ENCODE measurements at regions not wholly inside any gene's neighbourhood (a gene's known extent, or its start where the extent isn't known, plus 50 kb on each side); places are given as distances from the start of the nearest gene placed in this dataset.

DNA sequence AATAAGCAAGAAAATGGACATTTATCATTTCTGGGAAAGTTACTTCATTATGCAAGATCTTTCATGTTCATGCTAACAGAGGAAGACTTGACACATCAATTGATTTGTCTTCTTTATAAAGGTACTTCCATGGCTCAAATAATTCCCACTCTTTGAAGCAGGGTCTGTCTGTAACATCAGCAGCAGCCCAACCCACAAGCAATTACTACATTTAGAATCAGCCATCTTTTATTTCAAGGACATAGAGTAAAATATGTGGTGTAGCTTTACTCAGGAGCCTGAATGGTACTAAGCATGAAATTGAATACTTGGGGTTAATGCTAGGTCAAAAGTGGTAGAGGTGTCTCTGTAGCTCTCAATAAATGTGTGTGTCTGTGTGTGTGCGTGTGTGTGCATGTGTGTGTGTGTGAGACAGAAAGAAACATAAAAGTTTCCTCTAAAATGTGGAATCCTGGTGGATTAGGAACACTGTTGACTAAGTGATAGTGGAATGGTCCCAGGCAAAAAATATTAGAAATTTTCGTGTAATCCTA, 581.1 kb downstream of the CAAP1 start:
- TF ChIP-seq MYC (IDR thresholded peaks at IDR 0.05; ENCODE audit: low read depth, low read length) (no peak), POLR2A (IDR thresholded peaks at IDR 0.05; ENCODE audit: extremely low read depth, insufficient read length) (no peak)
- TF ChIP-seq, protein P1, sequence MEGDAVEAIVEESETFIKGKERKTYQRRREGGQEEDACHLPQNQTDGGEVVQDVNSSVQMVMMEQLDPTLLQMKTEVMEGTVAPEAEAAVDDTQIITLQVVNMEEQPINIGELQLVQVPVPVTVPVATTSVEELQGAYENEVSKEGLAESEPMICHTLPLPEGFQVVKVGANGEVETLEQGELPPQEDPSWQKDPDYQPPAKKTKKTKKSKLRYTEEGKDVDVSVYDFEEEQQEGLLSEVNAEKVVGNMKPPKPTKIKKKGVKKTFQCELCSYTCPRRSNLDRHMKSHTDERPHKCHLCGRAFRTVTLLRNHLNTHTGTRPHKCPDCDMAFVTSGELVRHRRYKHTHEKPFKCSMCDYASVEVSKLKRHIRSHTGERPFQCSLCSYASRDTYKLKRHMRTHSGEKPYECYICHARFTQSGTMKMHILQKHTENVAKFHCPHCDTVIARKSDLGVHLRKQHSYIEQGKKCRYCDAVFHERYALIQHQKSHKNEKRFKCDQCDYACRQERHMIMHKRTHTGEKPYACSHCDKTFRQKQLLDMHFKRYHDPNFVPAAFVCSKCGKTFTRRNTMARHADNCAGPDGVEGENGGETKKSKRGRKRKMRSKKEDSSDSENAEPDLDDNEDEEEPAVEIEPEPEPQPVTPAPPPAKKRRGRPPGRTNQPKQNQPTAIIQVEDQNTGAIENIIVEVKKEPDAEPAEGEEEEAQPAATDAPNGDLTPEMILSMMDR (IDR thresholded peaks at IDR 0.05; ENCODE audit: low read depth, low read length) = no peak
- TF ChIP-seq, protein P2, sequence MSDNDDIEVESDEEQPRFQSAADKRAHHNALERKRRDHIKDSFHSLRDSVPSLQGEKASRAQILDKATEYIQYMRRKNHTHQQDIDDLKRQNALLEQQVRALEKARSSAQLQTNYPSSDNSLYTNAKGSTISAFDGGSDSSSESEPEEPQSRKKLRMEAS (IDR thresholded peaks at IDR 0.05; ENCODE audit: low read depth, low read length) = no peak
- no peak overlapping the region for H3K4me3 ChIP-seq (ENCODE audit: low read depth, low read length)
- DNase-seq (ENCODE audit: low read depth) = no peak

DNA sequence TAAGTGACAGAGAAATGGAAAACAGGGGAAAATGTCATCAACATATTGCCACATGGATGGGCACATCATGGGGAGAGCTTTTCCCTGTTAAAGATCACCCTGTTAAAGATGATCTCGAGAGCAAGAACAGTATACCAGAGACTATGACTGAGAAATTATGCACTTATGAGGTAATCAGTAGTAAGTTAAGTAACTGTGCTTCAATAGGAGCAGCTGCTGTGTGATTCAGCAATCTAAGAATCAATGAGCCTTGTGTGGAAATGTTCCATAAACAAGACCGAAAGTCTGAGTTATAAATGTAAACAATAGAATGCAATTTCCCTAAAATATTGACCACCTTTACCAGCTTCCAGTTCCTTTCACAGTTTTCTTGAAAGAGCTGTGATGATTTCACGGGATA, 582.3 kb downstream of the CAAP1 start:
- no peak overlapping the region for H3K4me3 ChIP-seq (ENCODE audit: low read depth, low read length)
- TF ChIP-seq, protein P2 (IDR thresholded peaks at IDR 0.05; ENCODE audit: low read depth, low read length) = no peak
- TF ChIP-seq MYC (IDR thresholded peaks at IDR 0.05; ENCODE audit: low read depth, low read length) (no peak), POLR2A (IDR thresholded peaks at IDR 0.05; ENCODE audit: extremely low read depth, insufficient read length) (no peak)
- TF ChIP-seq, protein P1 (IDR thresholded peaks at IDR 0.05; ENCODE audit: low read depth, low read length) = no peak
- DNase-seq (ENCODE audit: low read depth) = no peak

DNA sequence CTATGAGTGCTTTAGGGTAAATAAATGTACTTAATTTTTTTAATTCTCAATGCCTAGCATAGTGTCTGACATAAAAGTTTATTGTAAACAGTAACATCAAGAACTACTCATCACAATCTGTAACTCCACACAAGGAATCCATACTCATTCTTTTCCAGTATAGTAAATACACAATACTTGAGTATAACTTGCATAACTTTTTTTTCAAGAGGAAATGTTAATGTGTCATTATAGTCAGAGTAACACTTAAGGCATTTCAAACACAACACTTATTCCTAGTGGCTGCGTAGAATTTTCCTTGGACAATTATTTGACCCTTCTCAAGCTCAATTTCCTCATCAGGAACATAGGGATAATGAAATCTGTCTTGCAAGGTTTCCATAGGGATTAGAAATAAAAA, 584.3 kb downstream of the CAAP1 start:
- TF ChIP-seq POLR2A (IDR thresholded peaks at IDR 0.05; ENCODE audit: extremely low read depth, insufficient read length) (no peak), MYC (IDR thresholded peaks at IDR 0.05; ENCODE audit: low read depth, low read length) (no peak)
- TF ChIP-seq, protein P2 (IDR thresholded peaks at IDR 0.05; ENCODE audit: low read depth, low read length) = no peak
- TF ChIP-seq, protein P1 (IDR thresholded peaks at IDR 0.05; ENCODE audit: low read depth, low read length) = no peak
- no peak overlapping the region for H3K4me3 ChIP-seq (ENCODE audit: low read depth, low read length)
- DNase-seq (ENCODE audit: low read depth) = no peak

DNA sequence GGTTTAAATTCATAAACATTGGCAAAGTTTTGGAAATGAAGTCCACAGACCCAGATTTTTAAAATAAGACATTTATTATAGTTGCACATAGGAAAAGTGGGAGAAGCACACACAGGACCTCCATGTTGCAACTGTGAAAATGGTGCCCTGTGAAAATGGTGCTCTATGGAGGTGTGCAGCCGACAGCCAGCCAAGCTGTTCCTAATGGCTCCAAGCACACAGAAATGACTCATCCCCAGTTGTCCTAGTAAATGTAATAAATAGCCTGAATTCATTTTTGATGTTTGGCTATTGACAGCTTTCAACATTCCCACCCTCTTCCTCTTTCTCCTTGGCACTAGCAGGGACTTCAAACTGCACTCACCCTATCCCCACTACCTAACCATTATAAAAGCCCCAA, 590.9 kb downstream of the CAAP1 start:
- TF ChIP-seq, protein P1 (IDR thresholded peaks at IDR 0.05; ENCODE audit: low read depth, low read length) = no peak
- no peak for TF ChIP-seq POLR2A (IDR thresholded peaks at IDR 0.05; ENCODE audit: extremely low read depth, insufficient read length)
- DNase-seq (ENCODE audit: low read depth) = no peak
- no peak overlapping the region for H3K4me3 ChIP-seq (ENCODE audit: low read depth, low read length)

DNA sequence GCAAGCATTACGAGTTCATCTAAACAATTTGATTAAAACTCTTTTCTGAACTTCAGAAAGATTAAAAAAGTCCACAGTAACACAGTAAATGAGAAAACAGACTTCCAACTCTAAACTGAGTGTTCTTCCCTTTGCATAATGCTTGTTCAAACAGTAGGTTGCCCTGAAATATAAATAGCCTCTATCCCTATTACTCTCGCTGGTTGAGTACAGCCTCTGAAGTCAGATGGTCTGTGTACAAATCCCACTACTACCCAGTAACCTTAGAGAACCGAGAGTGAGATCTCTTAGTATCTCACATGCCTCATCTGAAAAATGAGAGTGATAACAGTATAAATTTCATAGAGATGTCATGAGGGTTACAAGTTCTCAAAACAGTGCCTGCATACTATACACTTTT, 591.6 kb downstream of the CAAP1 start:
- H3K4me3 ChIP-seq (ENCODE audit: low read depth, low read length) = no peak overlapping the region
- no peak for DNase-seq (ENCODE audit: low read depth)
- TF ChIP-seq, protein P2 (IDR thresholded peaks at IDR 0.05; ENCODE audit: low read depth, low read length) = no peak
- TF ChIP-seq, protein P1 (IDR thresholded peaks at IDR 0.05; ENCODE audit: low read depth, low read length) = no peak
- TF ChIP-seq POLR2A (IDR thresholded peaks at IDR 0.05; ENCODE audit: extremely low read depth, insufficient read length) = no peak
- no peak for TF ChIP-seq MYC (IDR thresholded peaks at IDR 0.05; ENCODE audit: low read depth, low read length)
